ENCODE measurements at regions not wholly inside any gene's neighbourhood (a gene's known extent, or its start where the extent isn't known, plus 50 kb on each side); places are given as distances from the start of the nearest gene placed in this dataset.

DNA sequence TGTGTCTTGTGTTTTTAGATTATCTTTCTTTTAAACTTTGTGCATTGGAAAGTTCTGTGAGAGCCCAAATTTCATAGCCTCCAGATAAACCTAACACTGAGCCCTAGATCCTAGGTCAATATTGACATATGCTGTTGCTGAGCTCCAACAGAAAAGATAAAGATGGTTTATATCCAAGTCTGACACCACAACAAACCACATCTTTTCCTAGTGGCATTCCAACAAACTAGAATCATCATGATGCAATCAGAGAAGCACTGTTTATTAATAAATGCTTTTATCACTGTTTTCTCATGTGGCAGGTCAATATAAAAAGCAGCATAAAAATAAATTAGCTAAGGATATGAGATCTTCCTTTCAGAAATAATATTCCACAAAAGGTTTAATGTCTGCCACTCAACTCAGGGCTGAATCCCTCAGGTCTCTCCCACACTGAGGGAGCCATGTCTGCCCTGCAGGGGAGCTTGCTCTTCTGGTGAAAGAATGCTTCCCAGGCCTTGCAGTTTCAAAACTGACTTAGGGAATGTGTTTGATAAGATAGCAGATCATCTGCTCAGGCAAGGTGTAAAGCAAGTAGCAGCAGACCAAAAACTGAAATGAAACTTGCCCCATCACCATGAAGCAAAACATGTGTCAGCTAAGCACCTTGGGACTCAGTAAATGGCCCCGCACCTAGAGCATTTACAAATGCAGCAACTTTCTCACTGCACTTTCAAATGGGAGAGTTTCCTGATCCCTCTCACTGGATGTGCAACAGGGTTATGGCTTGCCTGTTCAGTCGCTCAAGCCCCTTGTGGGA is 493.0 kb downstream of the AGTPBP1 start:
- TF ChIP-seq, protein P1, sequence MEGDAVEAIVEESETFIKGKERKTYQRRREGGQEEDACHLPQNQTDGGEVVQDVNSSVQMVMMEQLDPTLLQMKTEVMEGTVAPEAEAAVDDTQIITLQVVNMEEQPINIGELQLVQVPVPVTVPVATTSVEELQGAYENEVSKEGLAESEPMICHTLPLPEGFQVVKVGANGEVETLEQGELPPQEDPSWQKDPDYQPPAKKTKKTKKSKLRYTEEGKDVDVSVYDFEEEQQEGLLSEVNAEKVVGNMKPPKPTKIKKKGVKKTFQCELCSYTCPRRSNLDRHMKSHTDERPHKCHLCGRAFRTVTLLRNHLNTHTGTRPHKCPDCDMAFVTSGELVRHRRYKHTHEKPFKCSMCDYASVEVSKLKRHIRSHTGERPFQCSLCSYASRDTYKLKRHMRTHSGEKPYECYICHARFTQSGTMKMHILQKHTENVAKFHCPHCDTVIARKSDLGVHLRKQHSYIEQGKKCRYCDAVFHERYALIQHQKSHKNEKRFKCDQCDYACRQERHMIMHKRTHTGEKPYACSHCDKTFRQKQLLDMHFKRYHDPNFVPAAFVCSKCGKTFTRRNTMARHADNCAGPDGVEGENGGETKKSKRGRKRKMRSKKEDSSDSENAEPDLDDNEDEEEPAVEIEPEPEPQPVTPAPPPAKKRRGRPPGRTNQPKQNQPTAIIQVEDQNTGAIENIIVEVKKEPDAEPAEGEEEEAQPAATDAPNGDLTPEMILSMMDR (IDR thresholded peaks at IDR 0.05), result no peak
- TF ChIP-seq POLR2A (IDR thresholded peaks at IDR 0.05) (no peak), EP300 (IDR thresholded peaks at IDR 0.05) (no peak), POLR2AphosphoS5 (IDR thresholded peaks at IDR 0.05) (no peak)
